ENCODE measurements at regions not wholly inside any gene's neighbourhood (a gene's known extent, or its start where the extent isn't known, plus 50 kb on each side); places are given as distances from the start of the nearest gene placed in this dataset.

- DNase-seq (ENCODE audit: low read depth), result no peak
- TF ChIP-seq, protein P1, sequence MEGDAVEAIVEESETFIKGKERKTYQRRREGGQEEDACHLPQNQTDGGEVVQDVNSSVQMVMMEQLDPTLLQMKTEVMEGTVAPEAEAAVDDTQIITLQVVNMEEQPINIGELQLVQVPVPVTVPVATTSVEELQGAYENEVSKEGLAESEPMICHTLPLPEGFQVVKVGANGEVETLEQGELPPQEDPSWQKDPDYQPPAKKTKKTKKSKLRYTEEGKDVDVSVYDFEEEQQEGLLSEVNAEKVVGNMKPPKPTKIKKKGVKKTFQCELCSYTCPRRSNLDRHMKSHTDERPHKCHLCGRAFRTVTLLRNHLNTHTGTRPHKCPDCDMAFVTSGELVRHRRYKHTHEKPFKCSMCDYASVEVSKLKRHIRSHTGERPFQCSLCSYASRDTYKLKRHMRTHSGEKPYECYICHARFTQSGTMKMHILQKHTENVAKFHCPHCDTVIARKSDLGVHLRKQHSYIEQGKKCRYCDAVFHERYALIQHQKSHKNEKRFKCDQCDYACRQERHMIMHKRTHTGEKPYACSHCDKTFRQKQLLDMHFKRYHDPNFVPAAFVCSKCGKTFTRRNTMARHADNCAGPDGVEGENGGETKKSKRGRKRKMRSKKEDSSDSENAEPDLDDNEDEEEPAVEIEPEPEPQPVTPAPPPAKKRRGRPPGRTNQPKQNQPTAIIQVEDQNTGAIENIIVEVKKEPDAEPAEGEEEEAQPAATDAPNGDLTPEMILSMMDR (conservative IDR thresholded peaks at IDR 0.05; ENCODE audit: low read depth, low read length), result no peak
- no peak overlapping the region for H3K4me3 ChIP-seq (ENCODE audit: low read length)
Observed at GRCh38 chr13:57553932-57554331, 77.6 kb upstream of the PCDH17 start.

GRCh38 chr13:57558051-57558467 is 73.5 kb upstream of the PCDH17 start:
- DNase-seq (ENCODE audit: low read depth), result no peak
- H3K4me3 ChIP-seq (ENCODE audit: low read length), result no peak overlapping the region
- TF ChIP-seq, protein P1 (conservative IDR thresholded peaks at IDR 0.05; ENCODE audit: low read depth, low read length), result peak; percentile 50

DNA sequence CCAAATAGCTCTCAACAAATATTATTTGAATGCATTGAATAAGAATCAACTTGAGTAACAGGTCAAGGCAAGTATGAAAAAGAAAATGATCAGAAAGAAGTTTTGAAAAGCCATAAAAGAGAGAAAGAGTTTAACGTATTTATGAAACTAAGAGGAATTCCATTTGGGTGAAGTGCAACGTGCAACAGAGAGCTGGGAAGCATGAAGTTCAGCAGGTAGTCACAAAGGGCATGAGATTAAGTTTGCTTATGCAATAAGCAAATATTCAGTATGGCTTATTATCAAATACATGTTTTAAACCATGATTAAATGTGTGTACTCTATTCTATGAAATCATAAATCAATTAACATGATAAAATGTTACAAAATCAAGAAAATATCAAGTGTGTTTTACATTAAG is 62.7 kb upstream of the PCDH17 start:
- TF ChIP-seq, protein P1 (conservative IDR thresholded peaks at IDR 0.05; ENCODE audit: low read depth, low read length), result no peak
- DNase-seq (ENCODE audit: low read depth), result no peak
- H3K4me3 ChIP-seq (ENCODE audit: low read length), result no peak overlapping the region

DNA sequence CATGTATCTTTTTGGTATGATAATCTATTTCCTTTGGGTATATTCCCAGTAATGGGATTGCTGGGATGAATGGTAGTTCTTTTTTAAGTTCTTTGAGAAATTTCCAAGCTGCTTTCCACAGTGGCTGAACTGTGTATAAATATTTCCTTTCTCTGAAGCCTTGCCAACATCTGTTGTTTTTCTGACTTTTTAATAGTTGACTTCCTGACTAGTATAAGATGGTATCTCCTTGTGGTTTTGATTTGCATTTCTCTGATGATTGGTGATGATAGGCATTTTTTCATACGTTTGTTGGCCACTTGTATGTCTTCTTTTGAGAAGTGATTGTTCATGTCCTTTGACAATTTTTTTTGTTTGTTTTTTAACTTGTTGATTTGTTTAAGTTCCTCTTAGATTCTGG is 61.6 kb upstream of the PCDH17 start:
- DNase-seq (ENCODE audit: low read depth), result no peak
- no peak overlapping the region for H3K4me3 ChIP-seq (ENCODE audit: low read length)
- TF ChIP-seq, protein P1 (conservative IDR thresholded peaks at IDR 0.05; ENCODE audit: low read depth, low read length), result no peak
